ENCODE measurements at regions not wholly inside any gene's neighbourhood (a gene's known extent, or its start where the extent isn't known, plus 50 kb on each side); places are given as distances from the start of the nearest gene placed in this dataset.

DNA sequence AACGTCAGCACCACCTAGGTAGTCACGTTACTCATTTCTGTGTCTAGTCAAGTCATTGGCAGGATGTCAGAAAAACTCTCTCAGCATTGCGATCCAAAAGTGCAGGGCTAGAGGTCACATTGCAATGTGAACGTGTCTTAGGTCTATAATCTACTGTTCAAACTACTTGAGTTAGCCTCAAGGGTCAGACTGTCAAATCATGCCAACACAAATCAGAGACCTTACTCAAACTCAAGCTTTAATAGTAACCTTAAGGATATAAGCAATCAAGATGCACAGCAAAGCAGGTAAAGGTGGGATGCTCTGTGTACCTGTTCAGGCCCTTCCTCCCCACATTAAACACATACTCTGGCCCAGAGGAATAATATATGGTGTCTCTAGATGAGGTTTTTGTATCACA lies 114.4 kb upstream of the NOCT start:
- ATAC-seq (no peak), DNase-seq (no peak)
- intact Hi-C loops (cut with DNase I) = no loop called here

DNA sequence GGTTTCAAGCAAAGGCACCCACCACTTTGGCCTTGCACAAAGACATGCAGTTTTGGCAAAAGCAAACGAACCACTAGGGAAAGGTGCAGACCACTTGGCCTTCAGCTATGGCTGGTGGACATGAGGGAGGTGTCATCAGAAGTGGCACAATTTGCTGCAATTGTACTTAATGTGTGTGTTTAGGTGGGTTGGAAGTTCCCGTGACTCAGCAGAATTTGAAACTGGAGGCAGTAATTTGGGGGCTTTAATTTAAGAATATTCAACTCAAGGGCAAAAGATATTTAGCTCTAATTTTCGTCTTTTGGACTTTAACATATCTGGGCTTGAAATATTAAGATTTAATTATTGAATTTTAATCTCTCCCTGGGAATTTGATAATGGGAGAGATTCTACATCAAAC lies 115.6 kb upstream of the NOCT start:
- DNase-seq (no peak), ATAC-seq (no peak)
- intact Hi-C loops (cut with DNase I) = no loop called here

DNA sequence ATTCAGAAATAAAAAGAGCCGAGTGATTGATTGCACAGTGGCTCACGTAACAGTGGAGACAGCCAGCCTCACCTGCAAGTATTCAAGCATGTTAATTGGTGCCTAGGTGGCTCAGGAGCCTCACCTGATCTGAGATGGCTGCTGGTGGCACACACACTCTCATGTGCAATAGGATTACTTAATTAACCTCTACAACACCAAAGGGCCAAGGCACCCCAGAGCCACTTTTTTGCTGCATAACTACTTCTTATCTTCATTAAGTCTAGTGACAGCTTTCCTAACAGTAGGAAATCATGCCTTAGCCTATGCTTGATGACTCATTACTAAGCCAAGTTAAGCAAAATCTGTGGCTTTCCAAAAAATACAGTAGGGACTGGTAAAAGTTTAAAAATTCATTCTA lies 117.3 kb upstream of the NOCT start:
- no peak for ATAC-seq
- intact Hi-C loops (cut with DNase I) = no loop called here
- no peak for DNase-seq

DNA sequence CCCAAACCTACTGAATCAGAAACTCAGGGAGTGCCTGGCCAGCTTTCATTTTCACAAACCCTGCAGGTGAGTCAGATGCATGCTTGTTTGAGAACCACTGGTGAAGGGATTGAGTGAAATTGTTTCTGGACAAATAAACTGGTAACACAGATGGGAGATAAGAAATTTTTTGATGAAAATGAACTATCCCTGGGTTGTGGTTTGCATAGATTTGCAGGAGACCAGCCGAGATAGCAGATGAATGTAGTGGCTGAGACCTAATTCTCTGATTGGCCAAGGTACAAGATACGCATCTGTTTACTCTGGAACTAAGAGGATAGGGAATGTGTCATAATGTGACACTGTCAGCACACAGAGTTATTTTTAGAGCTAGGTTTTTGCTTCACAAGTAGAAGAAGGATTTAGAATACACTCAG lies 117.8 kb upstream of the NOCT start:
- ATAC-seq (peak; percentile 61 to 75), DNase-seq (no peak)
- intact Hi-C loops (cut with DNase I) = no loop called here

DNA sequence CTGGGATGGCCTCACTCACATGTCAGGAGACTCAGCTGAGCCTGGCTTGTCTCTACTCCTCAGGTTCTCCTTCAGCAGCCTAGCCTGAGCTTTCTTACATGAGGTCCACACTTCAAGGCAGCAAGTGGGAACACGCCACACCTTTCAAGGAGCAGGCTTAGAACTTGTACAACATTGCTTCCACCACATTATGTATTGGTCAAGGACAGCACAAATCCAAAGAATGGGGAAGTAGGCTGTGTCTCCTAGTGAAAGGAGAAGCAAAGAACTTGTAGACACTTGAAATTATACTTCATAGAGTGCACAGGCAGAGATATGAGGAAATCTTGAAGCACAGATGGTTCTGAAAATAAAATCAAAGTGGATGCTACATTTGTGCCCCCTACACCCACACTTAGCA lies 120.9 kb upstream of the NOCT start:
- ATAC-seq (no peak), DNase-seq (no peak)
- intact Hi-C loops (cut with DNase I) = no loop called here

DNA sequence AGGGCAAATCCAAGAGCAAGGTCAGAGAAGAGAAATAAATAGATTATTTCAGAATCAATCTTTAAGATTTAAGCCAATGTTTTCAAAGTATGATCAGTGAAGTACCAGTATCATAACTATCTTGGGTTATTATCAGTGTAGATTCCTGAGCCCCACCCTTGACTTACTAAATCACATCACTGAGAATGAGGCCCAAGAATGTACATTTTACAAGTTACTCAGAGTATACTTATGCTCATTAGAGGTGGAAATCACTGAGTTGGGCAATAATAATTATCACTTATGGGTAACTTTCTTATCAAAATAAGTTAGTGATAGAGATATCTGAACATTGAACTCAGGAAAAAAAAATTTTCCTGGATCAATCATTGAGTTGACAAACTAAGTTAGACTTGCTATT lies 121.6 kb upstream of the NOCT start:
- ATAC-seq = no peak
- DNase-seq = no peak
- intact Hi-C loops (cut with DNase I) = no loop called here

DNA sequence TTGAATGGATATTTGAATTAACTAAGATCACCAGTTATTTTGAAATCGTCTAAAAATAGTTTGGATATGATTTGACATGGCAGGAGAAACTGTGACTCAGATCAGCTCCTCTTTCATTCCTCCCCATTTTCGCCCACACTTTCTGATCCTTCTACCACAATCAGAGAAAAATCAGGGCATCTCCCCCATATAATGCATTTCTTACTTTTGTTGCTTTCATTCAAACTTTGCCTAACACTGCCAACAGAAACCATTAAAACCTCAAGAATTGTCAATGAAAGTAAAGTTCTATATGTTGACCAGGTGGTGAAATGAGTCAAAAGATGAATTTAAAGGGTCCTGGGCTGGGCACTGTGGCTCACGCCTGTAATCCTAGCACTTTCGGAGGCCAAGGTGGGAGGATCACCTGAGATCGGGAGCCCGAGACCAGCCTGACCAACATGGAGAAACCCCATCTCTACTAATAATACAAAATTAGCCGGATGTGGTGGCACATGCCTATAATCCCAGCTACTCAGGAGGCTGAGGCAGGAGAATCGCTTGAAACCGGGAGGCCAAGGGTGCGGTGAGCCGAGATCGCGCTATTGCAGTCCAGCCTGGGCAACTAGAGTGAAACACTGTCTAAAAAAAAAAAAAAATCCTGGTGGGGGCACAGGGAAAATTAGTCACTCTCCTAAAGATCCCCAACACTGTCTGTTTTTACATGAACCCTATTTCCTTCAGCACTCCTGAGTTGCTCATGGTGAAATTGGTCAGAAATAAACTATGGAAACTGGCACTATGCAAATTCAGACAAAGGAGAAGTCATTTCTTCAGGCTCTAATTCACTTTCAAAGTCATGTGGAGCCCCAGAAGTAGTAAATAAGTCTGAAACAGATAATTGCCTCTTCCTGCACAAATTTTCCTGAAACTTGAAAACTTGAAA lies 122.8 kb upstream of the NOCT start:
- intact Hi-C loops (cut with DNase I) = no loop called here

DNA sequence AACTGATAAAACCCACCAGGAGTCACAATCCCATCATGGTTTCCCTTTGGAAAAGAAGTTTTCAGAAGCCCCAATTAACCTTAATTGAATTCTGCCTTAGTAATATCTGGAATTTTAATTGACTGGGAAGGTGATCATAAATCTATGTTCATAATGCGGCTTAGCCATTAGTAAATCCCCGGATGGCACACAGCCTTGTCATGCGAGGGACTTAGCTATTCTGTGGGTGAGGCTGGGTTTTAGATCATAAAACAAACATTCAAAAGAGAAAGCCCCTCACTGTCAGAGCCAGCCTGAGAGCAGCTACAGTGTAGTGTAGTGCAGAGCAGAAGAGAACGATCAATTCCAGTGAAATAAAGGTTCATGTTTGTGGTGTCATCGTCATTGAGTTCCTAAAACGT lies 124.0 kb upstream of the NOCT start:
- intact Hi-C loops (cut with DNase I) = no loop called here
- DNase-seq (no peak), ATAC-seq (no peak)

More for the DNA sequence above, 122.8 kb upstream of the NOCT start:
- ATAC-seq = no peak
- no peak for DNase-seq

DNA sequence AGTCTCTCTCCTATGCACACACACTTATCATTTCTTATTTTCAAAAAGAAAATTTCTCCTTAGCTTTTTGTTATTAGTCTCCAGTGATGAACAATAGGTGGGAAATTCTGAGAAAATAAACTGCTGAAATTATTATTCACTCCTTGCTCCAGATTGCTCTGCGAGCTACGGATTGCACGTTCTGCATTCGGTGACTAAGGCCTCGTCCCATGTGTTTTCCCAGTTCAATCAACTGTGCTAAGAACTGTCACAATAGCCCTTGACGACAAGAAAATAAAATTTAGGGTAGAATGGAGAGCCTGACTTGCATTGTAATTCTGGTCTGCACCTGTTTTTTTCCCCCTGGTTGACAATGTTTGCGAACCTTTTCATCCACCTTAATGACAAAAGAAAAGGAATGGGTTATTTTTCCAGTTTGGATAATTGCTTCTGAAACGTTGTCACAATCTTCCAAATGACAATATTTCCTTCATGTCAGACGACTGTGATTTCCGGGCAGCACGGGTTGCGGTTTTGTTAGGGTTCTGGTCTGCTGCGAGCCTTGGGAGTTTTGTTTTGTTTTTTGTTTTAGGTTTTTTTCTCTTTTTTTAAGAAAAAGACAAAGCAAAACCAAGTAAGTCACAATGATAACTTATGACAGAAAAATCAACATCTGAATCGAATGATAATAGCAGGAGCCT lies 124.5 kb upstream of the NOCT start:
- intact Hi-C loops (cut with DNase I) = no loop called here
- no peak for ATAC-seq
- no peak for DNase-seq

DNA sequence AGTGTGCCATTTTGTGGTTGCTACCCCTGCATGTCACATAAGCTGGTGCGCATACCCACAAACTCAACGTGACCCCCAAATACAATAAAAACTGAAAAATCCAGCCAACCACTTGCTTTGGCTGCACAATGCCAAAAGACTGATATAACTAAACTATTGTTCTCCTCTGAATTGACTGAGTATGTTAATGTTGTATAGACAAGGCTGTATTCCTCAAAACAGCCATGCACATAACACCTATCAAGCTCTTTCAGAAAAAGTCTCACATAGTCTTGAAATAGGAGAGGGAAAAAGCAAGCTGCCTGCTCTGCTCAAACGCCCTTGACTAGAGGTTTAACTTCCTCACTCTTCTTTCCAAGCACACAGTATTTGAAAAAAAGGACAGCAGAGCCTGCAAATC lies 126.4 kb upstream of the NOCT start:
- intact Hi-C loops (cut with DNase I) = no loop called here
- no peak for DNase-seq
- no peak for ATAC-seq

DNA sequence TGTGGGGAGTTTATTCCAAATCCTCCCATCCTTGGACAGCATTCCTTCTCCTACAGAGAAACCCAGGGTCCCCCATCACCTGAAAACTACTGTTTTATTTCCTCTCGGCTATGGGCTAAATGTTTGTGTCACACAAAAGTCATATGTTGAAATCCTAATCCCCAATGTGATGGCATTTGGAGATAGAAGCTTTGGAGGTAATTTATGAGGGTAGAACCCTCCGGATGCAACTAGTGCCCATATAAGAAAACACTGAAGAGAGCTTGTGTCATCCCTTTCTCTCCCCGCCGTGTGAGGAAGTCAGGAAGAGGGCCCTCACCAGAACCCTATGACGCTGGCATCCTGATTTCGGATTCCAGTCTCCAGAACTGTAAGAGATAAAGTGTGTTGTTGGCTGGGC lies 127.8 kb upstream of the NOCT start:
- DNase-seq = no peak
- ATAC-seq = no peak
- intact Hi-C loops (cut with DNase I) = no loop called here

DNA sequence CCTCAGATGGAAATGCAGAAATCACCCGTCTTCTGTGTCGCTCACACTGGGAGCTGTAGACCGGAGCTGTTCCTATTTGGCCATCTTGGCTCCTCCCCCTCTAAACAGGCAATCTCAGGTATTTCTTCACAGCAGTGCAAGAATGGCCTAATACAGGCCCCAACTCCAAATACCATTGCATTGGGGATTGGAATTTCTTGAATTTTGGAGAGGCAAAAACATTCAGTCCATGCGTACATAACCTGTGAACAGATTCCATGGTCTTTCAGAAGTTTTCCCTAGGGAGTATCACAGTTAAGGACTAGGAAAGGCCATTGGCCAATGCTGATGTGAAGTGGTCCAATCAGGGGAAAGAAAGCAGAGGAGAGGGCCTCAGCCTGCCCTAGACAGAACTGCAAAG lies 128.2 kb upstream of the NOCT start:
- DNase-seq (no peak), ATAC-seq (no peak)
- intact Hi-C loops (cut with DNase I) = no loop called here

DNA sequence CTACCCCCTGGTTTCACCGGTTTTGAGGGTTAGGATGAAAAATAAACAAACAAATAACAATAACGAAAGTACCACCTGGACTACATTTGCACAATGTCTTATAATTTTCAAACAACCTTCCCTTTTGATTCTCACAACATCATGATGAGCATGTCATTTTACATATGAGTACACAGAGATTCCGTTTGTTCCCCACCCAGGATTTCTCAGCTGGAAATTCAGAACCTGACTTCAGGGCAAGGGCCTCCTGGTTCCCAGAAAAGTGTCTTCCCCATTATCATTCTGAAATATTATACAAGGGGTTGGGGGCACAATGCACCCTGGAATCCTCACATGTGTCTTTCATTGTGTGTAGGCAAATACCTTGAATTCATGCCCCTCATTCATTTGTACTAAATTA lies 135.8 kb upstream of the NOCT start:
- intact Hi-C loops (cut with DNase I) = loop anchor here in 1 of 2 donors (10.0 kb wide), 1 partner anchor 1755 kb away; no protein-coding TSS in a partner anchor
- ATAC-seq (no peak), DNase-seq (no peak)

DNA sequence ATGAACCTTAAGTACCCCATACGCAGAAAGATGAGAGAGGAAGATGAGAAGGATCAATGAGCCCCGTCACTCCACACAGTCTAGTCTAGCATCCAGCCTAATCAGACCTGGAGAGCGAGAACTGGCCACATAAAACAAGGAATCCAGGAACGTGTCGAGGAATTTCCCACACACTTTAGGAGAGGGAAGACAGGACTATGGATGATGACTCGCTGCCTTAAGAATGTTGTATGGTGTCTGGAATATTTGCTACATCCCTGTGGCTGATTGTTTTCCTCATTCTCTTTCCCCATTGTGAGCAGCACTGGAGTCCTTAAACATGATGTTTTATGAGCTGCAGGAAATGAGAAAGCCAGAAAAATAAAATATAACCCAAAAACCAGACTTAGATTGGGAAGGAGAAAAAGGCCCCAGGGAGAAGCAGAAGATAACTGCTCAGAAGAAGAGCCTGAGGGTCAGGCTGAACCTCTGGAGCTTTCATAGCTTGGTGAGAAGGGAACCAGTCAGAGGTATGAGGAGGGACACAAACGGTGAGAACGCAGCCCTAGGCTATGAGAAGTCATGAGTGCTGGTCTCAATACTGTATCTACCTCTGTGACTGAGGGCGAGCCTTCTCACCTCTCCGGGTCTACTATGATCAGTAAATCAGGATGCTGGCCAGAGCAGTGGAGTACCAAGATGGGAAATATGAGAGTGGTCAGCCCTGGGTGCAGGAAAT lies 139.5 kb upstream of the NOCT start:
- ATAC-seq (no peak), DNase-seq (no peak)
- intact Hi-C loops (cut with DNase I) = loop anchor here in 1 of 2 donors (10.0 kb wide), 1 partner anchor 1751 kb away; no protein-coding TSS in a partner anchor

DNA sequence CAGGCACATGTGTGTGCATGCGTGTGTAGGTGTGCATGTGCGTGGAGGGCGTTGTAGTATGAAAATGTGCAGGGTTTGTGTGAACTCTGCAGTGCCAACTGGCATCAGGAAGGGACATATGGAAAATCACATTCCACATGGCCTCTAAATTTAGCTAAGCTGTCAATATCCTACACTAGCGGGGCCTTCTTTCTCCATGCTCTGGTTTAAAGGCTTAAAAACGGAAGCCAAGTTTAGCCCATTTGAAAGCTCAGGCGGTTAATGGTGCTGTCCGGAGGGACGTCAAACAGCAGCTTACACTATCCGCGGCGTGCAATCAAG lies 144.1 kb upstream of the NOCT start:
- intact Hi-C loops (cut with DNase I) = loop anchor here (2.0 to 10.0 kb wide), 4 partner anchors 46 to 1747 kb away; no protein-coding TSS in a partner anchor
- no peak for DNase-seq

DNA sequence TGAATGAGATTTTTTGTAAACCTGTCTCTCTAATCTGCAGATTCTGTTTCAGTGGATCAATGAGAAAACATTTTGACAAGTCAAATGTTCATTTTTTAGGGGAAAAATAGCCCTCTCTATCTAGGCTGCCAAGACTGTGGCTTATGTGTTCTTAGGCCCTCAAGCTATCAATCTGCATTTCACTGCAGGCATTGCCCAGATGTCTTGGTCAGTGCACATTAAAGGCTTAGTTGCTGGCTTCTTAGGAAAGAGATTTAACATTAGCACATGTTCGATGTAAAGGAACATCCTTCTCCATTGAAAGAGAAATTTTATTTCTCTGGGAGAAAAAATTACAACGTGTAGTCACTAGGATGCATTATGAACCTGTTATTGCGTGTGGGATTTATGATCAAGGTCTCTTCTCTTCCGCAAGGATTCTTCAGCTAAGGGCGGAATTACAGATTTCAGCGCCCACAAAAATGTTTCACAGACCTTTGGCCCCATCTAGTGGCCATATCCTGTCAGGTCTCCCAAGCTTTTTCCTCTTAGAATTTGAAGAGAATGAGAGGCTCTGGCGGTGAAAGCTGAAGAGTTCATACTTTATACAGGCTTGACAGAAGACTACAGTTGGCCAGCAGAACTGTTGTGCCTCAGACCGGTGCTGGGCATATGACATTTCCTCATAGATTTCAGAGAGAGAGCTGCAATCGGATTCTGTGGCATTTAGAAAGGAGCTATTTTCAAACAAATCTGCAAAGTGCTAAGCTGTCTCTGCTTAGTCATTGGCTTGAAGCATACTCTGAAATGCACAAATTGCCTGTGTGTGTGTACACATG lies 144.6 kb upstream of the NOCT start:
- ATAC-seq (peak; percentile 66 to 73), DNase-seq (peak; percentile 26)
- intact Hi-C loops (cut with DNase I) = loop anchor here (2.0 to 10.0 kb wide), 4 partner anchors 46 to 1746 kb away; no protein-coding TSS in a partner anchor

More for the DNA sequence above, 144.1 kb upstream of the NOCT start:
- ATAC-seq = no peak

DNA sequence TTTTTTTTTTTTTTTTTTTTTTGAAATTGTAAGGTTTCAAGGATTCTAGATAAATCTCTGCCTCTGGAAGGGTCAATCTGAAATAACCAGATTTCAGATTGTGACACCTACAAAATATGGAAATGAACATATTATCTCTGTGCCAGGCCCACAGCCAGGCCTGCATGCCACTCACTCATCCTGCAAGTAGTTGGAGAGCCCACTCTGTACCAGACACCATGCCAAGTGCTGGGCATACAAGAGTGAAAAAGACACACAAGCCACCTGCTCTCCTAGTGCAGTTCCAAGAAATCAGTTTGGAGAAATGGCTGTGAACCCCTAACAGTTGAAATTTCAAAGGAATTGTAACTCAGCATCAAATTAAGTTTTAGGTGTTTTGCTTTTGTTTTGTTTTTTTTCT lies 145.9 kb upstream of the NOCT start:
- DNase-seq (peak; percentile 53), ATAC-seq (peak; percentile 79 to 88)
- intact Hi-C loops (cut with DNase I) = loop anchor here (2.0 to 10.0 kb wide), 5 partner anchors 48 to 1745 kb away; no protein-coding TSS in a partner anchor

DNA sequence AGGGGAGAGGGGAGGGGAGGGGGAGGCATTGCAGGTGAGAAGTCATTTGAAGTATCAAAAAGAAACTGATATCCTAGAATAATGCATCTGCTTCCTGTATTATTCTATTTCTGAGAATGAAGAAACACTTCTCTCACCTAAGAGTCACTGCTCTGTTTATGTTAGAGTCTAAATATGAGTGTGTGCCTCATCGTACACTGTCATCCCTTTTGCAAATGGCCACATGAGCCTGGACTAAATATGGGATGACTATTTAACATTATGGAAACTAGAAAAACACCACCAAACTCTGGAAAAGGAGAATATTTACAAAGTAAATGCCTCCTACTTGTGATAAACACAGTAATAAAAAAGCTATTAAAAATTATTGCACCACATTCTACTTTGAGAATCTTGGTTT lies 146.4 kb upstream of the NOCT start:
- intact Hi-C loops (cut with DNase I) = loop anchor here in 1 of 2 donors (5.0 kb wide), 1 partner anchor 182 kb away; no protein-coding TSS in a partner anchor
- ATAC-seq = peak in 1 of 2 donors; percentile 45
- no peak for DNase-seq

DNA sequence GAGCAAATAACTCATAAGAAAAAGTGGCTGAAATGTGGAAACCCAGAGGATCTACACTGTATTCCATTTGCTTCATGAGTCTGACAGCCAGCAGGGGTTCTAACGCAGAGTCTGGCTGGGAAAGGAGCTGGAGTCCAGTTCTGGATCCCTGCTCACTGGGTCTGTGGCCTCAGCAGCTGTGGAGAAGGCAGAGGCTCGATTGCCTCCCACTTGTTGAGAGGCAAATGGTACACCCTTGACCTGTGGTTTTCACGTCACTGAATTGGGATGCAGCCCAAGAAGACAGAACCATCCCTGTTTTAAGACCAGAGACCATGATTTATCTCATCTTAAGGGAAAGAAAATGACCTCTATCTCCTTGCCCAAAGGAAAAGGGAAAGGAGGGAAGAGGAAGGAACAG lies 147.0 kb upstream of the NOCT start:
- DNase-seq = no peak
- ATAC-seq = no peak
- intact Hi-C loops (cut with DNase I) = loop anchor here in 1 of 2 donors (5.0 kb wide), 1 partner anchor 181 kb away; no protein-coding TSS in a partner anchor

Measured in left cardiac atrium (tissue), 4 donors.